NCI-H2081 (cell line): ENCODE measurements at regions not wholly inside any gene's neighbourhood (a gene's known extent, or its start where the extent isn't known, plus 50 kb on each side); places are given as distances from the start of the nearest gene placed in this dataset.

Experiments used
- DNase-seq, 2 experiments: peaks; one replicate each; lab custom pipeline; 2025; lab: John Stamatoyannopoulos, UW

DNA sequence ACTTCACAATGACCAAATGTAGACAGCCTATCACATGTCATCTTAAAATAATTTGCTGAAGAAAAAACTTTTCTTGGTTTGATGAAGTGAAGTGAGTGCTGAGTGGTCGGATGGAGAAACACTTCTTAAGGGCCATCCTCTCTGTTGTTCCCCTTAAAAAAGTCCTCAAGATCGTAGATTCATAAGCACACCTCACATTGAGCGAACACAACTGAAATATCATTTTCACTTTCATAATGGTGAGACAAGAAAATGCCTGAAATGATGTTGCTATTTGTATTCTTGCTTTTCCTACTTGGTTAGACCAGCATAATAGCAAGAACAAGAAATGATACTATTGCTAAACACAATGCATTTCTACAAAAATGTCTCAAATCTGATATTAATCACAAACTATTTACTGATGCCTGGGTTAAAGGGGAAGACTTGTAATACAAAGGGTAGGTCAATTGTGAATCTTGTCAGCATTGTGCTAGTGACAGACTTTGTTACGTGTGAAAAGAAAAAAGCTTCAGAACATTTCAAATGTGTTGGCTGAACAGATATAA is 305.6 kb upstream of the NR3C2 start:
- DNase-seq: no peak

DNA sequence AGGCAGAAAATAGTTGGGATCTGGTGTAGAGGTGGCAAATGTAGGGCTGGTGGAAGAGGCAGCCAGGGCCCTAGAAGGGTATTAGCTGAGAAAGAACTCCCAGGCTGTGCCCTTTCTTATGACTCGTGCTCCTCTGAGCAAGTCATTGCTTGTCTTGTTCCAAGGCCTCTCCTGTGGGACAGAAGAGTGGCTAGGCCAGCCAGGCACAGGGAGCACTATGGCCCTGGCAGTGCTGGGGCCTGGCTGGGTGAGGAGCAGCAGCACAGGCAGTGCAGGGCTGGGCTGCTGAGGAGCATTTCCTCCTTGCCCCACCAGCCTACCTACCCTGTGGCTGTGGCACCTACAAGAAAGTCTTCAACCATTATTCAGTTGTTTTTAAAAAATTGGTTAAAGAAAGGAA is 298.5 kb upstream of the NR3C2 start:
- DNase-seq: no peak

DNA sequence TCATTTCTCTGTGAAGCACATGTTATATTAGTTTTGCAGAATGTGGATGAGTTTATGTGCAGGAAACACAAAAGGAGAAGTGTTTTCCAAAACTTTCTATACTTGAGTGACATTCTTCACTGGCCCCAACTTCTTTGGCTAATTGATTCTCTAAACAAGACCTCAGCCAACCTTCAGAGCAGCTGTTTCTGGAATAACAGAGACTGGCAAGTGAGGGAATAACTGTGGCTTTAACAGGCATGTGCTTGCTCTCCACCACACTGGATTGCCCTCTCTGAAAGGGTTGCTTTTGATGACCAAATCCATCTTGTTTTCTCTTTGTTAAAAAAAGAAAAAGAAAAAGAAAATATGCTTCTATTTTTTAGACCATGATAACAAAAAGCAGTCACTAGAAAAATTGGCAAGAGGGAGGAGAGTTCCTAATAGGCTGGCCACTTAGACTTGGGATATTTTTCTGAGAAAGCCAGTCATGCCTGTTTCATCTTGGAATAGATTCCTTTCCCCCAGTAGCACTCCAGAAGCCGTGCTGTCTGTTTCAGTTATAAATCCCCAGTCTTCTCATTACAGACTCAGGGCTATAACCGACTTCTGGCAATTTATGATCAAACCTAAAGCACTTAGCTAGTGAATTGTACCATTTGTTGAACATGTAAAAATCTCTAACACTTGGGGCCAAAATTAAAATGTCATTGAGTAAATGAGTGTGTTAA is 295.0 kb upstream of the NR3C2 start:
- no peak for DNase-seq

DNA sequence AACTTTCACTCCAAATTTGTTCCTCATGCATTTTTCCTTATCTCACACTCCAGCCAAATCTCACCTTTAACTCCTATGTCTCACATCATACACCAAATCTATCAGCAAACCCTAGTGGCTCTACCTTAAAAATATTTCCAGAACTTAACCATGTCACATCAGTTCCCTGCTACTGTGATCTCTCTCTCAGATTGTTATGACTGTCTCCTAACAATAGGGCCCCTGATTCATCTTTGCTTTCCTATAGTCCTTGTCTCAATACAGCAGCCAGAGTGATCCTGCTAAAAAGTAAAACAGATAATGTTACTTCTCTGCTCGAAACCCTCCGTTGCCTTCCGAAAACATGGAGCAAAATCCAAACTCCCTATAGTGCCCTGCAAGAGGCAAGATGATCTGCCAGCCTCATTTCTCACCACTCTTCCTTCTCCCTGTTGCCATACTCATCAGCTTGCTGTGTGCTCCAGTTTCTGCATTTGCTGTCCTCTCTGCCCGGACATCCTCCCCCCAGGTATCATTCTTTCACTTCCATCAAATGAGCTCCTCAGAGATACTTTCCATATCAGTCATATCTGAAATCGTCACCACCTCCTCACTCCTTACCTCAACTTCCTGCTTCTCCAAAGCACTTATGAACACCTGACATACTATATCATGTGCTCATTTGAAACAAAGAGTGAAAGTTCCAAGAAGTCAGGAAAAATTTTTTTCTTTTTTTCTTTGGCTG is 293.4 kb upstream of the NR3C2 start:
- no peak for DNase-seq

- DNase-seq: no peak
Observed at GRCh38 chr4:148730766-148731165, 288.6 kb upstream of the NR3C2 start.

DNA sequence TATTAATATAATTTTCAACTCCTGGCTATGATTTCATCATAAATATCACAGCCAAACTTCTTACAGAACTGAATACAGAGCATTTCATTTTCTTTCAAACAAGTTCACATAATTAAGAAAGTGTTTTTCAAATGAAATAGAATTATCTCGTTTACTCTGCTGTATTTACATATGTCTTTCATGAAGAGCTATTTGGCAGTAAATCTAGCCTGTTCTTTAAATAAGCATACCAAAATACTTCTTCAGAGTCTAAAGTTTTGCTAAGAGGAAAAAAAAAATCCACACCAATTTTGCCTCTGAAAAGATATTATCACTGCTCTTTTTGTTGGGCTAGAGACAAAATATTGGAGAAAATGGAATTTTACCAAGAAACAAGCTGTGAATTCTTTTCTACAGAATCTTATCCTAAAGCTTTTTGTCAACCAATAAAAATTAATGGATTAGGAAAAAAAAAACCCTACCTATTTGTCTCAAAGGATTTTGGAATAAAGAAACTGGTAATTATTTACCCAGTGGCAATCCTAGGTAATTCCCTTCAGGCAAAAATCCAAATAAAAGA is 287.9 kb upstream of the NR3C2 start:
- no peak for DNase-seq

GRCh38 chr4:148717988-148718387 is 275.8 kb upstream of the NR3C2 start:
- DNase-seq: no peak

DNA sequence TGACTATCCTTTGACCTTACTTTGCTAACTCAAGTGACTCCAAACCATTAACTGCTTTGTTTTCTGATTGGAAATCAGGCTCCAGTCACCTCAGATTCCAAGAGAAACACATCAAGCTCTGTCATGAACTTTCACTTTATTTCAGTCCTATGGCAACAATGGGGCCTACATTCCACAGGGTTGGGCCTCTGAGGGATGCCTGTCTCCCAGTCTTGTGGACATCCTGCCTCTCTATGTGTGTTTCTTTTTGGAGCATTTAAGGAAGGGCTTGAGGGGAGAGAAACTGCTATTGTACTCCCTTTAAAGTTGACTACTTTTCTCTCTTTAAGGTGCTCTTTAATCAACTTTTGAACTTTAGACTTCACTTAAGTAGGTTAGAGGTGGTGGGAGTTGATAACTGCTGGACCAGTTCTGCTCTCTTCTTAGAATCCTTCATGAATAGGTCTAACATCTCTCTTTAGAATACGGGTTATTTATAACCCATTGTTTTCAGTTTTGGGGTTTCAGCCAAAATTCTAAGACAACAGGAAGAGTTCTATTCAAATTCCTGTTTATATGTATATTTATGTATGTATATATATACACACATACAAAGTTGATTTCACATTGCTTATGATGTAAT is 274.3 kb upstream of the NR3C2 start:
- DNase-seq: no peak

DNA sequence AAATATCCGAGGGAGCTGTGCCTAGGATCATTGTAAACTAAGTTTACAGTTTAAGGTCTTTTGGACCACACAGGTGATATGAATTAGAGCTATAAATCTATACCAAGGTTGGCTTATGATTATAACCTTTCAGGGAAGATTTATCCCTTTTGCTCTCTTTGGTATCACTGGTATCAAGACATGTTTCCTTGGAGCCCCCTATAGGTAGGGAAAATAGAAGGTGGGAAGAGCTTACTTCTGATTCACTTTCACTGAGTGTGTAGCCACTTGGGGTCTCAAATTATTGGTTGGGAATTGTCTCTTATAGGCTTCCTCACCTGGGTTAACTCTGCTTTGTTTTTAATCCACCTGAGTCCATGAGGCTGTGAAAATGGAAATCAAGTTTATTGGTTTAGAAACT is 262.1 kb upstream of the NR3C2 start:
- no peak for DNase-seq

DNA sequence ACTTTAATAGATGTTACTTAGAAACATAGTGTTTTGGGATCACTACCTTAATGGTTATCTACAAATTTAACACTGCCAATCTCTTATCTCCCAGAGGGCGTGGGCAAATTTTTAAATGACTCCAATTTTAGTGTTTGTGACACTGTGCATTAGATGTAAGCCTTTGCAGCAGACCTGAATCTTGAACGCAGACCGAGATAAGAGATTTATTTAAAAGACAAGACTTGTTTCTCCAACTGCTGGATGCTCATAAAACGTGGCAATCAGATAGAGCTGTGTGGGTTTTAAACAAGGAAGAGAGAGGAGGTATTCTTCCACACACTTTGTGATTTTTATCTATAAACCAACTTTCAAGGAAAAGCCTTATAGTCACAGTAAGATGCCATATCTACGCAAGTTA is 252.5 kb upstream of the NR3C2 start:
- no peak for DNase-seq

- no peak for DNase-seq
Observed at GRCh38 chr4:148693913-148694649, 251.9 kb upstream of the NR3C2 start.

DNA sequence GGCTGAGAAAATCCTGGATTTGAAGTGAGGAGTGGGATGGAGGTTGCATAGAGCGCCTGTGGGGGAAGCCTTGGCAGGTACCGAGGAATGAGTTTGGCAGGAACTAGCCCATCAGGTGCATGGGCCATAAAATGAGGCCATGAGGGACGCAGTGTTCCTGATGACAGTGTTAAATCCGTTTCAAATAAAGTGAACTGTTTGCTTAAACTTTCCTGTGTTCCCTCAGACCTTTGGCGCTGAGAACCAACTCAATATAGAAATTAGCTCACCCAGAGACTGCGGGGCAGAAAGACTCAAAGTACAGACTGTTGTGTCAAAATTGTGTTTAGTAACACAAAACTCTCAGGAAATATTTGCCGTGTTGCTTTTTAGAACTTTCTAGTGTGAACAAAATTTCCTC is 250.0 kb upstream of the NR3C2 start:
- DNase-seq: no peak

DNA sequence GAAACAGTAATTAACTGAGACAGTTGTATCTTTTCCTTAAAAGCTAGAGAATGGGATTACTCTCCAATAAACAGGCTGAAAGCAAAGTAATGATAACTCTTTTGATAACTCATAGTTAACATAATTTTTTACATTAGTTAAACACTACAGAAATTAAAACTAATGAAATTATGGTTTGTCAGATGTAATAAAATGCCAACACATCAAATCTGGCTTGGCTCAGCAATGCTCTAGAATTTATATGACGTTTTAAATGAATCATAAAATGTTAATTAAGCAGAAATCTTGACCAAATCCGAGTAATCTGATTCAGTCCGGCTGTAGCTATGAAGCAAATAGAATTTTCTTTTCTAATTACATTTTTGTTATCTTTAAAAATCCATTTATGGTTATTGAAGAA is 244.2 kb upstream of the NR3C2 start:
- DNase-seq: no peak

DNA sequence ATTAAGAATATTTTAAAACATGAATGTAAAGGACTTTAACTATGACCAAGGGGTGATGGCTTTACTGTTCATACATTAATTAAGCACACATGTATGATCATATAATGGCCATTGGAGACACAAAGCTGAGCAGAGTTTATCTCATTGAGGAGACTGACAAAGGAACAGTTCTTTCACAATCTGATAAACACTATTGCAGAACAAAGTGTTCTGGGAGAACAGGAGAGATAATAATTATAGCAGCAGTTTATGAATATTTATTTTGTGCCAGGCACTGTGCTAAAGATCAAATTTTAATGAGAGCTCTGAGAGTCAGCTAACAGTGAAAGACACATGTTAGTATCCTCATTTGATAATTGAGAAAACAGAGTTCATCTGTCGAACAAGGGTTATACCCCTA is 242.4 kb upstream of the NR3C2 start:
- DNase-seq: no peak

- DNase-seq: no peak
Observed at GRCh38 chr4:148680884-148681283, 238.7 kb upstream of the NR3C2 start.

DNA sequence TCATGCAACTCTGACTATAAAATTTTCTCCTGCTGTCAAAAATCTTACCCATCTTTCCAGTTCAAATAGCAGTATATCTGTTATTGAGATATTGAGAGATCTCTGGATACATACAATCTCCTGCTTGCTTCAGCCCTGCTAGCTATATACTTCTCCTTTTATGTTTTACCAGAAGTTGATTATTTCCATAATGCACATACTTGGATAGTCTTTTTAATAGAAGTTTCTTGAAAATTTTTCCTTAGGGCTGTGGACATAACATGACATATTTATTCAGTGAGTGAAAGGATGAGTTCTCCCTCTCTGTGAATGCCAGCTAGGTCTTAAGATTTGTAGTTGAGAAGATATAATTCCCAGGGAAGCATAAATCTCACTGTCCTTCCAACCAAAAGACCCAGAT is 234.1 kb upstream of the NR3C2 start:
- no peak for DNase-seq

DNA sequence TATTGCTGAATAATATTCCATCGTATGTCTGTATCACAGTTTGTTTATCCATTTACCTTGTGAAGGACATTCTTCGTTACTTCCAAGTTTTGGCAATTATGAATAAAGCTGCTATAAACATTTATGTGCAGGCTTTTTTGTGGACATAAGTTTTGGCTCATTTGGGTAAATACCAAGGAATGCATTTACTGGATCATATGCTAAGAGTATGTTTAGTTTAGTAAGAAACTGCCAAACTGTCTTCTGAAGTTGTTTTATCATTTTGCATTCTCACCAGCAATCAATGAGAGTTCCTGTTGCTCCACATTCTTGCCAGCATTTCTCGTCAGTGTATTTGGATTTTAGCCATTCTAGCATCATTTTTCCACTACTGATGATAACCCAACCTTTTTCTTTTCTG is 232.7 kb upstream of the NR3C2 start:
- no peak for DNase-seq

DNA sequence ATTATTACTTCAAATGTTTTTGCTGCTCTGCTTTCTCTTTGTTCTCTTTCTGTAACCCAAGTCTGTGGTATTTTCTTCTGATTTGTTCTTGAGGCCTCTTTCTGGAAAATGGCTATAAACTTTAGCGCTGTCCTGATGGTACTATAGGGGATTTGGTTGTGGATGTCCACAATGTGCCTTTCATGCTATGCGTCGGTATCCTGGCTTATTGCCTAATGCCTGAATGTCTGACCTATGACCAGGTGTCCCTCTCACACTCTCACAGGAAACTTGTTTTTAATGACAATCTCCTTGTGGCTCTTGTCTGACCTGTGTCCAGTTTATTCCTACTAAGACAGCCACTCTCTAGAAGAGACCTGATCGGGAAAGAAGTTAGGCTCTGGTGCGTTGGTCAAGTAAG is 222.4 kb upstream of the NR3C2 start:
- DNase-seq: no peak

DNA sequence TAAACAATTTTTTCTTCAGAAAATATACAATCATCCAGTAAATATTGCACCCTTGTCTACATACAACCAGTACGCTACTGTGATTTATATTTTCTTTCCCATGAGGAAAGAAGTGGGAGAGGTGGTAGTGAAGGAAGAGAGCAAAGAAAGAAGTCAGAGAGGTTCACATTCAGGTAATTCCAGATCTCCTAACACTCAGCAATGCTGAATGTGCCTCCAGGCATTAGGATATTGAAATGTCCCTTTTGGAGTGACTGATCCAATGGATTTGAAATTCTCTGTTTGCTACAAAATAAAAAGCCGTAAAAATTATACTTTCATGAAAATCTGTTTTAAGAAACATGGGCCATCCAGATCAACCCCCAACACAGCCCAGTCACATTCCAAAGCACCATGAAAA is 211.9 kb upstream of the NR3C2 start:
- DNase-seq: no peak

GRCh38 chr4:148653681-148654080 is 211.5 kb upstream of the NR3C2 start:
- DNase-seq: no peak

DNA sequence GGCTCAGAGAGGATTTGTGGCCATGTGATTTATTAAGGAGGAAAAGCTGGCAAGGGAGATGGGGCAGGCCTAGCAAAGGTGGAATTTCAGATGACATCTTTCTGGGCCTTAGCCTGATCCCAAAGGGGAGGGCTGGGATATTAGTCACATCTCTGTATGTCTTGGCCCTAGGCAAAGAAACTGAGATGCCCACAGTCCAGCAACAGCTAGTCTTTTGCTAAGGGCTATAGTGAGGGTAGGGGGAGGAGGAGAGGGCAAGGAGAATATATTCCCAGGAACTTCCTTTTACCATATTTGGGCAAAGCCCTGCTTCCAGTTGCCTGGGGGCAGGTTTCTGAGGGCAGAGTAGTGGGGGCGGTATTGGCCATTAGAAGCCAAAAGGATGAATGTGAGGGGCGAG is 209.8 kb upstream of the NR3C2 start:
- DNase-seq: no peak

DNA sequence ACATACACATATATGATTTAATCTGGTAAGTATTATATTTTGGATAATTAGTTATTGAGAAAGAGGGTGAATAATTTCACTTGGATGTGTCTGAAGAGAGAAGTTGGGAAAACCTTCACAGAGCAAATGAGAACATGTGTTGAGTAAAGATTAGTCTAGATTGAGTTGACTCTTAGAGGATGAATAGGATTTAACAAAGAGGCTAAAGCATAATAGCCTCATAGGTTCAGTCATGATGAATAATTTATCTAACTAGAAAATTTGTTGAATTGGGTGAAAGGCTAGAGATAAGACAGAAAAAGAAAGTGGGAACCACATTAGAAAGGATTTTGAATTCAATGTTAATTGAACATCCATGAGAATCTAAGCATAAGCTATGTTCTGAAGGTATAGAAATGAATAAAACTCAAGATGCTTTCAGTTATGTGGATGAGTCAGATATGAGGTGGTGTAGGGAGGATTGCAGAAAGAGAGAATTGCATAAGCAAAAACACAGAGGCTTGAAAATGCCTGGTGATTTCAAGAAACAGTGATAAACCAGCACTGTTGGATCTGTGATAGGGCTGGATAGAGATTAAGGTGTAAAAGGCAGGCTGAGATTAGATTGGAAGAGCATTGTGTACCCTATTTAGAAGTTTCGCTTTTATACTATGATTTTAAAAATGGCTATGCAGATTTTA is 207.6 kb upstream of the NR3C2 start:
- no peak for DNase-seq
